ENCODE measurements at regions not wholly inside any gene's neighbourhood (a gene's known extent, or its start where the extent isn't known, plus 50 kb on each side); places are given as distances from the start of the nearest gene placed in this dataset.

DNA sequence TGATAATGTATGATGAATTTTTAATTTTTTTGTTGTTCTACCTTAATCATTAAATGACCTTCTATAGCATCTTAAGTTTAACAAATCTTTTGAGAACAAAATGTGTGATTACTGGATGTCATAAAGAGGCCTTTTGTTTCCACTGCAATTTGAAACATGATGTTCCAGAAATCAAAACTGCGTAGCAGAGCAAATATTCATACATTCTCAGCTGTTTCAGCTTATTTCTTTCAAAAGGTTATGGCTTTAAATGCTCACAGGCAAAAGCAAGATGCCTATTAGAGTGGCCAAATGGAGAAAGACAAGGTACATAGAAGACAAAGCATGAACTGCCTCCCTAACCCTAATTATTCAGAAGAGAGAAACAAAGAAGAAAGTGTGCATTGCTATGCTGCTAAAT lies 233.0 kb upstream of the SLC7A11 start:
- TF ChIP-seq, protein P1, sequence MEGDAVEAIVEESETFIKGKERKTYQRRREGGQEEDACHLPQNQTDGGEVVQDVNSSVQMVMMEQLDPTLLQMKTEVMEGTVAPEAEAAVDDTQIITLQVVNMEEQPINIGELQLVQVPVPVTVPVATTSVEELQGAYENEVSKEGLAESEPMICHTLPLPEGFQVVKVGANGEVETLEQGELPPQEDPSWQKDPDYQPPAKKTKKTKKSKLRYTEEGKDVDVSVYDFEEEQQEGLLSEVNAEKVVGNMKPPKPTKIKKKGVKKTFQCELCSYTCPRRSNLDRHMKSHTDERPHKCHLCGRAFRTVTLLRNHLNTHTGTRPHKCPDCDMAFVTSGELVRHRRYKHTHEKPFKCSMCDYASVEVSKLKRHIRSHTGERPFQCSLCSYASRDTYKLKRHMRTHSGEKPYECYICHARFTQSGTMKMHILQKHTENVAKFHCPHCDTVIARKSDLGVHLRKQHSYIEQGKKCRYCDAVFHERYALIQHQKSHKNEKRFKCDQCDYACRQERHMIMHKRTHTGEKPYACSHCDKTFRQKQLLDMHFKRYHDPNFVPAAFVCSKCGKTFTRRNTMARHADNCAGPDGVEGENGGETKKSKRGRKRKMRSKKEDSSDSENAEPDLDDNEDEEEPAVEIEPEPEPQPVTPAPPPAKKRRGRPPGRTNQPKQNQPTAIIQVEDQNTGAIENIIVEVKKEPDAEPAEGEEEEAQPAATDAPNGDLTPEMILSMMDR (optimal IDR thresholded peaks at IDR 0.05 in 1 of 3, IDR thresholded peaks at IDR 0.05 in 1 of 3, conservative IDR thresholded peaks at IDR 0.05 in 1 of 3; ENCODE audit: extremely low read depth in 1 of 3, insufficient read depth in 2 of 3, low read length in 3 of 3): no peak
- no peak for TF ChIP-seq EZH2 (IDR thresholded peaks at IDR 0.05; ENCODE audit: low read length)
